ENCODE measurements at regions not wholly inside any gene's neighbourhood (a gene's known extent, or its start where the extent isn't known, plus 50 kb on each side); places are given as distances from the start of the nearest gene placed in this dataset.
"Not testable (repeated sequence)": the region's sequence is repeated elsewhere in the genome, so short reads cannot be mapped to it uniquely, and the experiment has no call there.

- Histone ChIP-seq H3K9me3 (no peaks in the 10 kb centered on the region), H3K36me3 (no peaks in the 10 kb centered on the region), H3K4me1 (no peaks in the 10 kb centered on the region), H3K9ac (ENCODE audit: low read depth in 2 of 2, low read length in 2 of 2) (no peak overlapping the region), H3K27me3 (no peaks in the 10 kb centered on the region), H3K4me3 (no peak overlapping the region), H3K27ac (no peak overlapping the region)
- DNase-seq, result no peak
- intact Hi-C loops (cut with DNase I), result no loop called here
- TF ChIP-seq CTCF (IDR thresholded peaks at IDR 0.05), result no peak
Measured at GRCh38 chr13:70516226-70516625, 408.0 kb upstream of the KLHL1 start.

GRCh38 chr13:70511861-70512417, 403.7 kb upstream of the KLHL1 start:
- not testable (repeated sequence) for H3K4me3 ChIP-seq, H3K27ac ChIP-seq

GRCh38 chr13:70505809-70506208, 397.6 kb upstream of the KLHL1 start:
- no peak overlapping the region for H3K27ac ChIP-seq
- H3K4me3 ChIP-seq, result no peak overlapping the region
- H3K9ac ChIP-seq (ENCODE audit: low read depth in 2 of 2, low read length in 2 of 2), result no peak overlapping the region
- no peaks in the 10 kb centered on the region for H3K4me1 ChIP-seq
- DNase-seq, result no peak
- intact Hi-C loops (cut with DNase I), result no loop called here
- TF ChIP-seq CTCF (IDR thresholded peaks at IDR 0.05), result no peak
- H3K36me3 ChIP-seq, result no peaks in the 10 kb centered on the region
- no peaks in the 10 kb centered on the region for H3K9me3 ChIP-seq
- no peaks in the 10 kb centered on the region for H3K27me3 ChIP-seq

More at GRCh38 chr13:70511861-70512417, 403.7 kb upstream of the KLHL1 start:
- H3K27me3 ChIP-seq; H3K36me3 ChIP-seq; intact Hi-C loops (cut with DNase I); H3K9me3 ChIP-seq; H3K4me1 ChIP-seq; H3K9ac ChIP-seq (ENCODE audit: low read depth in 2 of 2, low read length in 2 of 2); DNase-seq: not testable (repeated sequence)

GRCh38 chr13:70502944-70503343, 394.7 kb upstream of the KLHL1 start:
- H3K4me3 ChIP-seq, result no peak overlapping the region
- no peaks in the 10 kb centered on the region for H3K36me3 ChIP-seq
- DNase-seq, result no peak
- no peak overlapping the region for H3K27ac ChIP-seq
- no peaks in the 10 kb centered on the region for H3K27me3 ChIP-seq
- no peak overlapping the region for H3K9ac ChIP-seq (ENCODE audit: low read depth in 2 of 2, low read length in 2 of 2)
- no peak for TF ChIP-seq CTCF (IDR thresholded peaks at IDR 0.05)
- H3K4me1 ChIP-seq, result no peaks in the 10 kb centered on the region
- intact Hi-C loops (cut with DNase I), result no loop called here
- H3K9me3 ChIP-seq, result no peaks in the 10 kb centered on the region

- Histone ChIP-seq H3K36me3 (no peaks in the 10 kb centered on the region), H3K27ac (no peak overlapping the region), H3K4me3 (no peak overlapping the region), H3K27me3 (no peaks in the 10 kb centered on the region), H3K9me3 (no peaks in the 10 kb centered on the region), H3K4me1 (no peaks in the 10 kb centered on the region), H3K9ac (ENCODE audit: low read depth in 2 of 2, low read length in 2 of 2) (no peak overlapping the region)
- no peak for DNase-seq
- no peak for TF ChIP-seq CTCF (IDR thresholded peaks at IDR 0.05)
- intact Hi-C loops (cut with DNase I), result no loop called here
Measured at GRCh38 chr13:70490320-70490935, 382.2 kb upstream of the KLHL1 start.

- no peaks in the 10 kb centered on the region for H3K9me3 ChIP-seq
- intact Hi-C loops (cut with DNase I), result no loop called here
- no peak for TF ChIP-seq CTCF (IDR thresholded peaks at IDR 0.05)
- no peaks in the 10 kb centered on the region for H3K36me3 ChIP-seq
- H3K4me1 ChIP-seq, result no peaks in the 10 kb centered on the region
- H3K4me3 ChIP-seq, result no peak overlapping the region
- H3K27me3 ChIP-seq, result no peaks in the 10 kb centered on the region
- H3K27ac ChIP-seq, result no peak overlapping the region
- H3K9ac ChIP-seq (ENCODE audit: low read depth in 2 of 2, low read length in 2 of 2), result no peak overlapping the region
- DNase-seq, result no peak
Measured at GRCh38 chr13:70484931-70485330, 376.7 kb upstream of the KLHL1 start.

All from colonic mucosa (tissue), 4 donors.